Transverse colon (tissue), 4 donors: ENCODE measurements at regions not wholly inside any gene's neighbourhood (a gene's known extent, or its start where the extent isn't known, plus 50 kb on each side); places are given as distances from the start of the nearest gene placed in this dataset.

Source experiments
- CTCF ChIP-seq, 5 experiments: fragments of 200-600 bp in 3 of 5; fragments of 450-650 bp in 2 of 5; sonication (generic) in 3 of 5; IDR thresholded peaks; 1 replicate in 2 of 5; 2 replicates in 3 of 5; pipeline ENCODE4 v1.5.1; 2016 to 2017; ENCODE audit warnings: antibody characterized with exemption in 5 of 5, inconsistent platforms in 3 of 5, mild to moderate bottlenecking in 2 of 5, moderate library complexity in 1 of 5
- EP300 ChIP-seq: sonication (generic); formaldehyde crosslinking; IDR thresholded peaks from one replicate; pipeline ENCODE4 v1.6.1; 2017; ENCODE audit warnings: antibody characterized with exemption, low read depth
- POLR2A ChIP-seq: fragments of 450-650 bp; IDR thresholded peaks from one replicate; pipeline ENCODE4 v1.6.1; 2016; ENCODE audit warnings: antibody characterized with exemption, mild to moderate bottlenecking, moderate library complexity
- POLR2AphosphoS5 ChIP-seq, 3 donors: sonication (generic); formaldehyde crosslinking; IDR thresholded peaks; one replicate each; pipeline ENCODE4 v1.6.1; 2016; ENCODE audit warnings: antibody characterized with exemption in 3 of 3

- TF ChIP-seq CTCF (IDR thresholded peaks at IDR 0.05) (no peak), EP300 (no peak), POLR2AphosphoS5 (IDR thresholded peaks at IDR 0.05) (no peak), POLR2A (no peak)
Observed at GRCh38 chr4:36553453-36553852, 272.0 kb downstream of the DTHD1 start.
